ENCODE measurements at regions not wholly inside any gene's neighbourhood (a gene's known extent, or its start where the extent isn't known, plus 50 kb on each side); places are given as distances from the start of the nearest gene placed in this dataset.

DNA sequence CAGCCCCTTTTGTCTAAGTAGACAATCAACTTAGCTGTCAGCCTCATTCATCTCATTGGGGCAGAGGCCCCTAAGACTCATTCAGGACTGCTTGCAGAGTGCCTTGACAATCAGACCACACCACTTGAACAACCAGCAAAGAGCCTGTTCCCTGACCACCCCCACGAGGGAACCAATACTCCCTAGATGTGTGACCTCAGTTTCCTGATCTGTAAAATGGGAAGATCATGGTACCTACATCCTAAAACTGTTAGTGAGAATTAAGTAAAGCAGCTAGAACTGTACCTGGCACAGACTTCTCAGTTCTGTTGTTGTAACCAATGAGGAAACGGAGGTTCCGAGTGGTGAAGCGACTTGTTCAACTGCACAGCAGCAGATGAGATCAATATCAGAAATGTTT lies 298.5 kb downstream of the RRAGC start:
- TF ChIP-seq, protein P1, sequence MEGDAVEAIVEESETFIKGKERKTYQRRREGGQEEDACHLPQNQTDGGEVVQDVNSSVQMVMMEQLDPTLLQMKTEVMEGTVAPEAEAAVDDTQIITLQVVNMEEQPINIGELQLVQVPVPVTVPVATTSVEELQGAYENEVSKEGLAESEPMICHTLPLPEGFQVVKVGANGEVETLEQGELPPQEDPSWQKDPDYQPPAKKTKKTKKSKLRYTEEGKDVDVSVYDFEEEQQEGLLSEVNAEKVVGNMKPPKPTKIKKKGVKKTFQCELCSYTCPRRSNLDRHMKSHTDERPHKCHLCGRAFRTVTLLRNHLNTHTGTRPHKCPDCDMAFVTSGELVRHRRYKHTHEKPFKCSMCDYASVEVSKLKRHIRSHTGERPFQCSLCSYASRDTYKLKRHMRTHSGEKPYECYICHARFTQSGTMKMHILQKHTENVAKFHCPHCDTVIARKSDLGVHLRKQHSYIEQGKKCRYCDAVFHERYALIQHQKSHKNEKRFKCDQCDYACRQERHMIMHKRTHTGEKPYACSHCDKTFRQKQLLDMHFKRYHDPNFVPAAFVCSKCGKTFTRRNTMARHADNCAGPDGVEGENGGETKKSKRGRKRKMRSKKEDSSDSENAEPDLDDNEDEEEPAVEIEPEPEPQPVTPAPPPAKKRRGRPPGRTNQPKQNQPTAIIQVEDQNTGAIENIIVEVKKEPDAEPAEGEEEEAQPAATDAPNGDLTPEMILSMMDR (IDR thresholded peaks at IDR 0.05; ENCODE audit: low read depth, low read length): no peak
- no peak for DNase-seq (ENCODE audit: low read depth, low spot score)
- in situ Hi-C loops (cut with HindIII; ENCODE audit: low sequenced_read_pairs): no loop called here
- H3K4me3 ChIP-seq (ENCODE audit: low read depth, low read length): no peak overlapping the region

DNA sequence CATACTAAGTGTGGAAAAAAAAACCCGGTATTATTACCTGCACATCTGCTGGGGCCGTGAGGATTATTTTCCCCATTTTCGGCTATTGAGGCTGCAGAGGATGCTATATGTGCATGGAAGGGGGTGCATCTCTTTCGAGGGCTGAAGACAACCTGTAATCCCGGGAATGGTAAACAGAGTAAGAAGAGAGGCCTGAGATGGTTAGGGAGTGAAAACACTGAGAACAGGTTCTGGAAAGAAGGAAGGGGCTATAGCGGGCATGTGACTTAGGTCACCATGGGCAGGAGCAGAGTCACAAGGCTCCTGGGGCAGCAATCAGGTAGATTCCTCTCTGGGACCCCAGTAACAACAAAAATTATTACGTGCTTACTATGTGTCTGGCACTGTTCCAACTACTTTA lies 299.1 kb downstream of the RRAGC start:
- TF ChIP-seq, protein P1 (IDR thresholded peaks at IDR 0.05; ENCODE audit: low read depth, low read length): no peak
- DNase-seq (ENCODE audit: low read depth, low spot score): no peak
- in situ Hi-C loops (cut with HindIII; ENCODE audit: low sequenced_read_pairs): no loop called here
- H3K4me3 ChIP-seq (ENCODE audit: low read depth, low read length): no peak overlapping the region

DNA sequence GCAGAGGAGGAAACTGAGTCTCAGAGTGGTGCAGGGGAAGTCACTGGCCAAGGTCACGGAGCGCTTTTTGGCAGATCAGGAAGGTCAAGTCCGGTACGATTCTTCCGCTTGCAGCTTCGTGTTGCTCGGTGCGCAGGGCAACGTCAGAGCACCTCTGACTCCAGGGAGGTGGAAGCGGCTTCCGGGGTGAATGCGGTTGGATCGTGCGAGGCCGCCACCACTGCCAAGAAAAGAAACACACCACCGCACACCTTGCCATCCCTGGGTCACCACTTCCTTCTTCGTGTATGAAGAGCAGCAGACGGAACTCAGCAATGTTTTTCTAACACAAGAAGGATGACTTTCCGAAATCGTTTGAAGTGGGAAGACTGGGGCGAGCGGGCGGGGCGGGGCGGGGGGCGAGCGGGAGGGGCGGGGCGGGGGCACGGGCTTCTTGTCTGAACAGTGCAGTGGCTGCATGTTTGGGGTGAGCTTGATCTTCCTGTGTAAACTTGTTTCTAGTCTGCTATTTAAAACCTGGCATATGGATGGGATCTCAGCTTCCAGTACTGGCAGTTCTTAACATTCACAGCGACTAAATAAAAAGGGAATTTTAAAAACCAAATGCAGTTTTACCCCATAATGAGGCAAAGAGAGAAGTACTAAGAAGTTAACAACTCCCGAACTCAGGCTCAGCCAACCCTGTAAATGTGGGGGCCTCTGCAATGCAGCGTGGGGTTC lies 300.0 kb downstream of the RRAGC start:
- TF ChIP-seq, protein P1 (IDR thresholded peaks at IDR 0.05; ENCODE audit: low read depth, low read length): no peak
- no peak overlapping the region for H3K4me3 ChIP-seq (ENCODE audit: low read depth, low read length)
- DNase-seq (ENCODE audit: low read depth, low spot score): no peak
- in situ Hi-C loops (cut with HindIII; ENCODE audit: low sequenced_read_pairs): no loop called here

DNA sequence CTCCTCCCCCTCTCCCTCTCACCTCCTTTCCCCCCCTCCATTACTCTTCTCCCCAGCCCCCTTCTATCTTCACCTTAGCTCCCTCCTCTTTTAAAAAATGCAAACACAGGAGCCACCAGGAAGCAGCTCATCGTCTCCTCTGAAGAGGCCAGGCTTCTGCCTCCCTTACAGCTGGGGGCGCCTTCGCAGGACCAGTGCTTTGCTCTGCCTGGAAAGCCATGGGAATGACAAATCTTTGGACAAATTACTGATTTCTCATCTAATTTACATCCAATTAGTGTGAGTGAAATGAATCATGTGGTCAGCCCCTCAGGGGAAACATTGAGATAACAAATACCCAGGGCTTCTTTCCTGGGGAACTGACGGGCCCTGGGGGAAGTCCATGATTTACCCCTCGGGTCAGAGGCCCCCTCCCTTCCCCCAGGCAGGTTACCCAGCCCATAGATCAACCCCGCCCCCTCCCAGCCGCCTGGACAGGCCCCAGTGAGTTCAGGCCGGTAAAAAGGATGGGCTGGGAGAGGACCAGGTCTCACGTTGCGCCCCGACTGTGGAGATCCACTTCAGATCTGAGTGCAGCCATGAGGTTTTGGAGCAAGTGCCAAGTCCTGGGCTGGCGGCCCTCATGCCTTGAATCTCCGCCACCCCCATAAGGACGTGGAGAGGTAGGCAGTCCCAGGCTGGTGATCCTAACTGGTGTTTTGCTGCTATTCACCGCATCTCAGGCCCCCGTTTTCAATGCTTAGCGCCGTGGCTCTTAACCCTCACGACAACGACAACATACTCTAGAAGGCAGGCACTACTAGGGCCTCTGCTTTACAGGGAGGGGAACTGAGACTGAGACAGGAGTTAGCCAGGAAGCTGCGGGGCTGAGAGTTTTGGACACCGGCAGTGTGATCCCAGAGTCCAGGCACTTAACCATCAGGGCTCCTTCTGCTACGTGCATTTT lies 300.8 kb downstream of the RRAGC start:
- DNase-seq (ENCODE audit: low read depth, low spot score): no peak
- in situ Hi-C loops (cut with HindIII; ENCODE audit: low sequenced_read_pairs): no loop called here
- TF ChIP-seq, protein P1 (IDR thresholded peaks at IDR 0.05; ENCODE audit: low read depth, low read length): no peak
- no peak overlapping the region for H3K4me3 ChIP-seq (ENCODE audit: low read depth, low read length)

DNA sequence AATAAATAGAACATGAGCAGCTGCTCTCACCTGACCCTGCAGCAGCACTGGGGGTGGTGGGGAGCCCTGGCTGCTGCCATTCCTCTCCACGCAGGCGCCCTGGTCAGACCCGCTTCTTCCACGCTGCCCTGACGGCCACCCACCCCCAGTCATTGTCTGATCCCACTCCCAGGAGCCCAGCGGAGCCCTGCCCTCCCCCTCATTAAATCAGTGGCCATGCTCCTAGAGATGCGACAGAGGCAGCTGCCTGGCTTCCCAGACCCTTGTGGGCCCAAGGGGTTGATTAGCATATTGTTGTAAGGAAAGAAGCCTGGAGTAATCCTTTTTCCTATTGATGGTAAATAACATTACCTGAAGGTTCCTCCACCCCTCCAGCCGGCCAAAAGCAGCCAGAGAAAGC lies 301.5 kb downstream of the RRAGC start:
- in situ Hi-C loops (cut with HindIII; ENCODE audit: low sequenced_read_pairs): no loop called here
- no peak overlapping the region for H3K4me3 ChIP-seq (ENCODE audit: low read depth, low read length)
- TF ChIP-seq, protein P1 (IDR thresholded peaks at IDR 0.05; ENCODE audit: low read depth, low read length): no peak
- no peak for DNase-seq (ENCODE audit: low read depth, low spot score)

DNA sequence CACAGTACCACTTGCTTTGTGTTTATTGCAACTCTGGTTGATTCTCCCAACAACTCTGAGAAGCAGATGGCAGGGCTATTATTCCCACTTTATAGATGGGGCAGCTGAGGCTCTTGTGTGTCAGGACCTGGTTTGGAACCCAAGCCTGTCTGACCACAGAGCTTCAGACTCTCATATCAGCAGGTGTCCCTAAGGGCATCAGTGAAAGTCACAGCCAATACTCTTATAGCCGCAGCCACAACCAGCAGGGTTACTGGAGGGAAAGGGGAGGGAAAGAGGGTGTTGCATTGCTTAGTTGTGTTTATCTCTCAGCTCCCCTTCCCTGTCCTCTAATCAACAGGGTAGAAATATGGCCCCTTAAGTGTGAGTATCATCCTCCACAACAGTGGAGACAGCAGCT lies 304.0 kb downstream of the RRAGC start:
- DNase-seq (ENCODE audit: low read depth, low spot score): no peak
- TF ChIP-seq, protein P1 (IDR thresholded peaks at IDR 0.05; ENCODE audit: low read depth, low read length): no peak
- H3K4me3 ChIP-seq (ENCODE audit: low read depth, low read length): no peak overlapping the region
- in situ Hi-C loops (cut with HindIII; ENCODE audit: low sequenced_read_pairs): no loop called here

Data from astrocyte of the spinal cord (primary cell).